Small intestine (tissue), 7 donors: ENCODE measurements at regions not wholly inside any gene's neighbourhood (a gene's known extent, or its start where the extent isn't known, plus 50 kb on each side); places are given as distances from the start of the nearest gene placed in this dataset.
"Not testable (repeated sequence)": the region's sequence is repeated elsewhere in the genome, so short reads cannot be mapped to it uniquely, and the experiment has no call there.

Experiments
- DNase-seq, 2 donors: peaks; one replicate each; pipeline versions ENCODE4 v3.0.0 to v3.0.0-alpha.2; 2013
- FAIRE-seq: peaks from 2 replicates; lab custom pipeline; 2012; peaks lifted over from hg19 to GRCh38; lab: Jason Lieb, UNC
- H3K27ac ChIP-seq, 3 donors: one replicate each; pipeline ENCODE4 v1.5.1; 2013; ENCODE audit warnings: low read length in 2 of 3, mild to moderate bottlenecking in 2 of 3, control low read depth in 1 of 3, inconsistent platforms in 1 of 3, low read depth in 1 of 3, moderate library complexity in 1 of 3
- H3K27me3 ChIP-seq, 3 donors: one replicate each; pipeline ENCODE4 v1.6.1; 2013; ENCODE audit warnings: low read length in 3 of 3, inconsistent platforms in 1 of 3; ENCODE audit not compliant: control insufficient read depth in 3 of 3, insufficient read depth in 3 of 3
- H3K36me3 ChIP-seq, 3 donors: one replicate each; pipeline ENCODE4 v1.6.1; 2013; ENCODE audit warnings: low read length in 3 of 3, inconsistent platforms in 1 of 3, low read depth in 1 of 3, mild to moderate bottlenecking in 1 of 3, moderate library complexity in 1 of 3; ENCODE audit not compliant: control insufficient read depth in 3 of 3, insufficient read depth in 2 of 3
- H3K4me1 ChIP-seq, 3 donors: one replicate each; pipeline ENCODE4 v1.6.1; 2013; ENCODE audit warnings: low read length in 2 of 3, inconsistent platforms in 1 of 3, low read depth in 1 of 3, mild to moderate bottlenecking in 1 of 3, moderate library complexity in 1 of 3; ENCODE audit not compliant: control insufficient read depth in 3 of 3, insufficient read depth in 2 of 3
- H3K4me3 ChIP-seq, 3 donors: one replicate each; pipeline ENCODE4 v1.5.1; 2013; ENCODE audit warnings: low read length in 3 of 3, control low read depth in 1 of 3, inconsistent platforms in 1 of 3, low read depth in 1 of 3, mild to moderate bottlenecking in 1 of 3, moderate library complexity in 1 of 3
- H3K9me3 ChIP-seq, 2 donors: one replicate each; pipeline ENCODE4 v1.6.1; 2013; ENCODE audit warnings: low read depth in 1 of 2, low read length in 1 of 2; ENCODE audit not compliant: control insufficient read depth in 2 of 2, insufficient read depth in 1 of 2
- WGBS, 3 donors: extraction: QIAGEN DNeasy Blood & Tissue Kit; methylation state at CpG; one replicate each; pipeline ENCODE4 v1.1.7; 2013; 5-methylcytosine and 5-hydroxymethylcytosine counted together
- donor health status: healthy with polysubstance abuse.
- donor health status: control.
- donor health status: control.
- donor health status: Bipolar disorder and iron deficiency.
- donor health status: healthy.

GRCh38 chr21:7743940-7744339 lies 2777.4 kb upstream of the TPTE start:
- not testable (repeated sequence) for FAIRE-seq, H3K27me3 ChIP-seq
- no CpG with 5 or more reads among the region's 8 CpGs for WGBS, 3 donors

GRCh38 chr21:7744406-7745099 lies 2776.8 kb upstream of the TPTE start:
- not testable (repeated sequence) for H3K4me1 ChIP-seq, DNase-seq, H3K9me3 ChIP-seq, H3K27ac ChIP-seq, H3K27me3 ChIP-seq, H3K36me3 ChIP-seq, FAIRE-seq, H3K4me3 ChIP-seq
- whole genome bisulfite sequencing, 3 donors, result no CpG with 5 or more reads among the region's 49 CpGs

More at GRCh38 chr21:7743940-7744339, 2777.4 kb upstream of the TPTE start:
- not testable (repeated sequence) for H3K4me1 ChIP-seq, H3K27ac ChIP-seq, H3K36me3 ChIP-seq, H3K4me3 ChIP-seq, DNase-seq, H3K9me3 ChIP-seq

DNA sequence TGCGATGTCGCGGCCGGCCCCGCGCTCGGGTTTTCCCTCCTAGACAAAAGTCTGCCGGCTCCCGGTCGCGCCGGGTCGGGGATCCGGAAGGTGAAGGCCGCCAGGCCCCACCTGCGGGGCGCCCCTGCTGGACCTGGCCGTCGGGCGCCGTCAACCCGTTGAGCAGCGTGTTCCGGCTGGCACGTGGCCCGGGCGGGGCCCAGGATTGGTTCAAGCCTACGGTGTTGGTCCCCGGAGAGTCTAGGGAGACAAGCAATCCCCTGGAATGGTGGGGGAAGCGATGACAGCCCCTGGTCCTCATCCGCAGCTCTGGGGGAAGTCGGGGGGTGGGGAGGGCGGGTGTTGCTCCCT lies 2776.3 kb upstream of the TPTE start:
- WGBS, 3 donors, result no CpG with 5 or more reads among the region's 33 CpGs
- H3K36me3 ChIP-seq, result not testable (repeated sequence)

GRCh38 chr21:7747964-7748363 lies 2773.4 kb upstream of the TPTE start:
- 75 to 95% (median 93%) methylated on average over 2 of the region's 2 CpGs for WGBS, 3 donors
- not testable (repeated sequence) for H3K4me1 ChIP-seq, DNase-seq, H3K27me3 ChIP-seq, H3K4me3 ChIP-seq, H3K27ac ChIP-seq, H3K36me3 ChIP-seq, FAIRE-seq, H3K9me3 ChIP-seq

More for the DNA sequence above, 2776.3 kb upstream of the TPTE start:
- not testable (repeated sequence) for FAIRE-seq, H3K4me1 ChIP-seq, DNase-seq, H3K4me3 ChIP-seq, H3K27ac ChIP-seq, H3K27me3 ChIP-seq, H3K9me3 ChIP-seq

GRCh38 chr21:7752611-7753010 lies 2768.8 kb upstream of the TPTE start:
- H3K9me3 ChIP-seq, H3K4me1 ChIP-seq, H3K36me3 ChIP-seq, DNase-seq, FAIRE-seq, H3K27ac ChIP-seq, H3K27me3 ChIP-seq, H3K4me3 ChIP-seq: not testable (repeated sequence)
- WGBS, 3 donors, result no CpG with 5 or more reads among the region's 2 CpGs

DNA sequence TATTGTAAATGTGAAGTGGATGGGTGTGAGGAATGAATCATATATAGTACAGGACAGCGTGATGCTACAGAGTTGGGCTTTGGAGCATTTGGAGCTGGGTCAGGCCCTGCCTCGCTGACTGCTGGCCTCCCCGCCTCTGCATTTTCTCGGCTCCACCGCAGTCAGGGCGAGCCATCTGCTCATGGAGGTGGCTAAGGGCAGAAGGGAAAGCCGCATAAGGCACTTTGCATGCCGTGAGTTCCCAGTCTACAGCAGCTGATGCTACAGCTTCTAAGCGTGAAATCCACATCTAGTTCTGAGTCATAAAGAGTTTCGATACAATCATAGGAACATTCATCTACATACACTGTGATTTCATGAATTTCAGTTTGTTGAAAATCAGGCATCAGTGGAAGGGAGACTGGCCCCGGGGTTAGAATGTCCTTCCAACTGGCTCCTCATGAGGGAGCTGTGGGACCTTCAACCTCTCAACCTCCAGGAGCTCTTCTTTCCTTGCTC lies 2768.0 kb upstream of the TPTE start:
- H3K27ac ChIP-seq, H3K9me3 ChIP-seq, H3K4me1 ChIP-seq, FAIRE-seq, H3K27me3 ChIP-seq, H3K36me3 ChIP-seq, DNase-seq, H3K4me3 ChIP-seq: not testable (repeated sequence)
- 52 to 78% (median 65%) methylated on average over 6 of the region's 11 CpGs for WGBS, 3 donors

DNA sequence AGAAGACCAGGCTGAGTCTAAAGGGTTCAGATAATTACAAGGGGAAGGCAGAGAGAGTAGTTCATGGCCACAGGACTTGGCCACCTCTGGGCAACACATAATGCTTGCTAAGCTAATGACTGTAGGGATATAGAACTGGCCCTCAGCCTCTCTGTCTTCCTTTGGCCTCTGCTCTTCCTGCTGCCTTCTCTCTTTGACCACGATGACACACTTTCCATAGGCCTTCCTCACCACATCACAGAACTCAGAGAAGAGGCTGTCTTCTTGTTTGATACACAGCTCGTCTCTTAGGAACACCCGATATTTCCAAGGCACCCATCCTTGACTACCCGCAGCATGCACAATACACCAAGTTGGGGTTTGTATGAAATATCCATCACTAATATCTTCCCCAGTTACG lies 2751.4 kb upstream of the TPTE start:
- not testable (repeated sequence) for DNase-seq, H3K4me3 ChIP-seq, H3K9me3 ChIP-seq, H3K27me3 ChIP-seq, FAIRE-seq, H3K36me3 ChIP-seq, H3K27ac ChIP-seq, H3K4me1 ChIP-seq
- WGBS, 3 donors, result no CpG with 5 or more reads among the region's 5 CpGs

GRCh38 chr21:7774219-7774618 lies 2747.2 kb upstream of the TPTE start:
- not testable (repeated sequence) for H3K36me3 ChIP-seq, H3K4me3 ChIP-seq, H3K4me1 ChIP-seq, FAIRE-seq, H3K27ac ChIP-seq, H3K9me3 ChIP-seq, H3K27me3 ChIP-seq, DNase-seq
- no CpG with 5 or more reads among the region's 5 CpGs for WGBS, 3 donors
